GM23248 (cell line): ENCODE measurements at regions not wholly inside any gene's neighbourhood (a gene's known extent, or its start where the extent isn't known, plus 50 kb on each side); places are given as distances from the start of the nearest gene placed in this dataset.
A peak's percentile ranks its signal among the peaks of the same experiment; 100 is the strongest.

Experiments used
- DNase-seq: peaks from one replicate; pipeline ENCODE4 v3.0.0-alpha.2; 2015
- H2AFZ ChIP-seq: fragments of 200-600 bp; sonication (generic); 2 replicates; pipeline ENCODE4 v1.6.1; 2016; ENCODE audit warnings: antibody characterized with exemption
- H3F3A ChIP-seq: fragments of 200-600 bp; sonication (generic); 2 replicates; pipeline ENCODE4 v1.6.1; 2016; ENCODE audit warnings: mild to moderate bottlenecking, antibody characterized with exemption, mixed run types; ENCODE audit not compliant: insufficient read depth
- H3K27ac ChIP-seq: fragments of 200-600 bp; sonication (generic); 2 replicates; pipeline ENCODE4 v1.5.1; 2016; ENCODE audit warnings: mild to moderate bottlenecking
- H3K27me3 ChIP-seq: fragments of 200-600 bp; sonication (generic); replicated peaks from 2 replicates; pipeline ENCODE4 v1.6.1; 2016; ENCODE audit warnings: mild to moderate bottlenecking; ENCODE audit not compliant: insufficient read depth
- H3K36me3 ChIP-seq: fragments of 200-600 bp; sonication (generic); 2 replicates; pipeline ENCODE4 v1.6.1; 2016; ENCODE audit warnings: low read depth, mild to moderate bottlenecking
- H3K4me1 ChIP-seq: fragments of 200-600 bp; sonication (generic); 2 replicates; pipeline ENCODE4 v1.6.1; 2016; ENCODE audit warnings: mild to moderate bottlenecking; ENCODE audit not compliant: insufficient read depth
- H3K4me2 ChIP-seq: fragments of 200-600 bp; sonication (generic); one replicate; pipeline ENCODE4 v1.6.1; 2016; ENCODE audit warnings: mild to moderate bottlenecking; ENCODE audit not compliant: unreplicated experiment
- H3K4me3 ChIP-seq: fragments of 200-600 bp; sonication (generic); 2 replicates; pipeline ENCODE4 v1.5.1; 2016; ENCODE audit warnings: mild to moderate bottlenecking
- H3K79me2 ChIP-seq: fragments of 200-600 bp; sonication (generic); 2 replicates; pipeline ENCODE4 v1.6.1; 2016; ENCODE audit warnings: mild to moderate bottlenecking; ENCODE audit not compliant: insufficient read depth
- H3K9ac ChIP-seq: fragments of 200-600 bp; sonication (generic); 2 replicates; pipeline ENCODE4 v1.6.1; 2016; ENCODE audit warnings: mild to moderate bottlenecking
- H3K9me2 ChIP-seq: fragments of 200-600 bp; sonication (generic); 2 replicates; pipeline ENCODE4 v1.6.1; 2016; ENCODE audit warnings: mixed run types, mild to moderate bottlenecking, moderate library complexity; ENCODE audit not compliant: insufficient read depth
- H3K9me3 ChIP-seq: fragments of 200-600 bp; sonication (generic); one replicate; pipeline ENCODE4 v1.6.1; 2017; ENCODE audit warnings: low read depth
- H4K20me1 ChIP-seq: fragments of 200-600 bp; sonication (generic); 2 replicates; pipeline ENCODE4 v1.6.0; 2016; ENCODE audit not compliant: insufficient read depth
- EZH2 ChIP-seq: fragments of 200-600 bp; sonication (generic); IDR thresholded peaks from 2 replicates; pipeline ENCODE4 v1.6.1; 2018; ENCODE audit warnings: antibody characterized with exemption, mild to moderate bottlenecking; ENCODE audit not compliant: insufficient read depth, poor library complexity, severe bottlenecking
- EZH2phosphoT487 ChIP-seq: fragments of 200-600 bp; sonication (generic); IDR thresholded peaks from 2 replicates; pipeline ENCODE4 v1.6.1; 2018; ENCODE audit warnings: antibody characterized with exemption, moderate library complexity, mild to moderate bottlenecking, low read depth; ENCODE audit not compliant: insufficient read depth
- WGBS, 2 experiments: methylation state at CpG; one replicate each; pipeline ENCODE4 v1.1.6; 2015 to 2017; ENCODE audit warnings: low lambda C conversion rate in 2 of 2, low coverage in 1 of 2; ENCODE audit errors: missing lambda C conversion rate in 2 of 2; 5-methylcytosine and 5-hydroxymethylcytosine counted together
- in situ Hi-C: fragments of 300-500 bp; cut with MboI; formaldehyde crosslinking; loops from 2 replicates; pipeline ENCODE4 v1.15.0; 2020

DNA sequence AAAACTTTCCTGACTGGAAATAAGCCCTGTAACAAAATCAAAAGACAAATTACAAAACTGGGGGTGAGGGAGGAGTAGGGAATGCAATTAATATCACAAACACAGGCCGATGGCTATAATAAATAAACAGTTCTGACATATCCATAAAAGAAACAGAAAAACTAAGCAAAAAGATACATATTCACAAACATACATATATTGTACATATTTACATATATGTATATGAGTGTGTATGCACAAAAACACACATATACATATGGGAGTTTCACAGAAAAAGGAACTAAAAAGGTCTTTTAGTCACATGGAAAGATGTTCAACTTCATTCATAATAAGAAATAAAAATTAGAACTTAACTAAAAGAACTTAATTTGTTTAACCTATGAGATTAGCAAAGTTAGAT lies 292.7 kb downstream of the TFAP2A start:
- Histone ChIP-seq H3K4me3 (no peak overlapping the region), H3K79me2 (no peaks in the 10 kb centered on the region), H3K9ac (no peak overlapping the region), H3K4me2 (no peak overlapping the region), H3K4me1 (no peaks in the 10 kb centered on the region), H3K27me3 (no peaks in the 10 kb centered on the region), H3K9me3 (no peaks in the 10 kb centered on the region), H3K36me3 (no peaks in the 10 kb centered on the region), H2AFZ (no peak overlapping the region), H3F3A (no peaks in the 10 kb centered on the region), H3K27ac (no peak overlapping the region), H3K9me2 (no peaks in the 10 kb centered on the region), H4K20me1 (no peaks in the 10 kb centered on the region)
- no peak for DNase-seq
- TF ChIP-seq EZH2phosphoT487 = no peak
- TF ChIP-seq EZH2 = no peak
- in situ Hi-C loops = no loop called here
- WGBS, 2 experiments = 24 to 30% methylated on average over 1 of the region's 1 CpG

- 9 to 17% methylated on average over 25 to 28 of the region's 28 CpGs for WGBS, 2 experiments
- H3K27ac ChIP-seq = no peak overlapping the region
- H2AFZ ChIP-seq = no peak overlapping the region
- in situ Hi-C loops = no loop called here
- TF ChIP-seq EZH2 (no peak), EZH2phosphoT487 (no peak)
- no peak overlapping the region for H3K4me3 ChIP-seq
- H3K9me2 ChIP-seq = no peaks in the 10 kb centered on the region
- no peaks in the 10 kb centered on the region for H3F3A ChIP-seq
- H3K9ac ChIP-seq = no peak overlapping the region
- no peak for DNase-seq
- H3K36me3 ChIP-seq = no peaks in the 10 kb centered on the region
- H4K20me1 ChIP-seq = no peaks in the 10 kb centered on the region
- no peaks in the 10 kb centered on the region for H3K27me3 ChIP-seq
- H3K4me1 ChIP-seq = no peaks in the 10 kb centered on the region
- no peaks in the 10 kb centered on the region for H3K79me2 ChIP-seq
- H3K4me2 ChIP-seq = no peak overlapping the region
- no peaks in the 10 kb centered on the region for H3K9me3 ChIP-seq
Observed at GRCh38 chr6:10112871-10113549, 301.9 kb downstream of the TFAP2A start.

DNA sequence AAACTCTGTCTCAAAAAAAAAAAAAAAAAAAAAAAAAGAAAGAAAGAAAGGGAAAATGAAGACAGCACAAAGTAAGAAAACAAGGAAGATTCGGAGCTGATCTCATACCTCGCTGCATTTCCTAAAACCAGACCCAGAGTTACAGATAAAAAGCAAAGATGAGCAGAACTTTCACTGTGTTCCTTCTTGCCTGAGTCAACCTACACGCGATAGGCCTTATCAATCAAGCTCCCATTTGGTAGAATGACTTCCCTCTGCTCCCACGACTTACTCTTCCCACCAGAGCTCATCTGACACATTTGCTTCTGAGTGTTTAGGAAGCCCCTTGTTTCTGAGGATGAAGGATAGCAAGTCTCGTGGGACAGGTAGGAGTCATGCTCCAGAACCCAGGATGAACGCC lies 302.9 kb downstream of the TFAP2A start:
- Histone ChIP-seq H2AFZ (no peak overlapping the region), H3K4me1 (no peaks in the 10 kb centered on the region), H3K4me3 (no peak overlapping the region), H3K79me2 (no peaks in the 10 kb centered on the region), H3K9me3 (no peaks in the 10 kb centered on the region), H3K27ac (no peak overlapping the region), H4K20me1 (no peaks in the 10 kb centered on the region), H3K36me3 (no peaks in the 10 kb centered on the region), H3F3A (no peaks in the 10 kb centered on the region), H3K9ac (no peak overlapping the region), H3K4me2 (no peak overlapping the region), H3K27me3 (no peaks in the 10 kb centered on the region), H3K9me2 (no peaks in the 10 kb centered on the region)
- no peak for TF ChIP-seq EZH2phosphoT487
- no peak for TF ChIP-seq EZH2
- no peak for DNase-seq
- WGBS, 2 experiments = 42 to 44% methylated on average over 7 of the region's 7 CpGs
- in situ Hi-C loops = no loop called here

GRCh38 chr6:10101551-10102252 lies 313.2 kb downstream of the TFAP2A start:
- H4K20me1 ChIP-seq = no peaks in the 10 kb centered on the region
- TF ChIP-seq EZH2 (no peak), EZH2phosphoT487 (no peak)
- no peak overlapping the region for H3K4me3 ChIP-seq
- H2AFZ ChIP-seq = no peak overlapping the region
- H3K9ac ChIP-seq = no peak overlapping the region
- no peak overlapping the region for H3K27ac ChIP-seq
- H3K4me1 ChIP-seq = no peaks in the 10 kb centered on the region
- in situ Hi-C loops = no loop called here
- peak; percentile 5 for DNase-seq
- 6 to 12% methylated on average over 4 of the region's 4 CpGs for WGBS, 2 experiments
- H3K36me3 ChIP-seq = no peaks in the 10 kb centered on the region
- no peaks in the 10 kb centered on the region for H3K27me3 ChIP-seq
- H3F3A ChIP-seq = no peaks in the 10 kb centered on the region
- no peaks in the 10 kb centered on the region for H3K9me2 ChIP-seq
- H3K79me2 ChIP-seq = no peaks in the 10 kb centered on the region
- H3K4me2 ChIP-seq = no peak overlapping the region
- H3K9me3 ChIP-seq = no peaks in the 10 kb centered on the region
